ENCODE measurements at regions not wholly inside any gene's neighbourhood (a gene's known extent, or its start where the extent isn't known, plus 50 kb on each side); places are given as distances from the start of the nearest gene placed in this dataset.
"Not testable (repeated sequence)": the region's sequence is repeated elsewhere in the genome, so short reads cannot be mapped to it uniquely, and the experiment has no call there.

DNA sequence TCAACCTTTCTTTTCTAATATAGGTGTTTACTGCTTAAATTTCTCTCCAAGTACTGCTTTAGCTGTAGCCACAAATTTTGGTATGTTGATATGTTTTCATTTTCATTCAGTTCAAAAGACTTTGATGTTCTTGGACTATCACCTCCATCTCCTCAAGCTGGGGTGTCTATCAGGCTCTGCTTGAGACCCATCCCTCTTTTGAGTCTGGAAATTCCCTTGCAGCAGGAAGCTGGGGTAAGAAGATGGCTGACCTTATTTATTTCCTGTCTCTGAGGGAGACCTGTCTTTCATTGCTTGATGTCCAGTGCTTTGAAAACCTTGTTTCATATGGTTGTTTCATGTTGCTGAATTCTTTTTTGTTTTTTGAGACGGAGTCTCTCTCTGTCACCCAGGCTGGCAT is 60.5 kb upstream of the ADPGK start:
- intact Hi-C loops (cut with DNase I), result no loop called here
- DNase-seq, result no peak
- Histone ChIP-seq H3K27me3 (no peaks in the 10 kb centered on the region), H3K4me3 (no peak overlapping the region), H3K4me1 (no peaks in the 10 kb centered on the region), H3K9me3 (no peaks in the 10 kb centered on the region), H3K27ac (no peak overlapping the region), H3K36me3 (replicated peaks in 1 of 2; ENCODE audit: insufficient read depth in 1 of 2, low read depth in 2 of 2) (no peaks in the 10 kb centered on the region)
- no peak for TF ChIP-seq CTCF (IDR thresholded peaks at IDR 0.05)
- TF ChIP-seq POLR2A (IDR thresholded peaks at IDR 0.05), result no peak
- ATAC-seq, result no peak
- whole genome bisulfite sequencing, 2 donors, result 92 to 100% methylated on average over 1 of the region's 1 CpG

DNA sequence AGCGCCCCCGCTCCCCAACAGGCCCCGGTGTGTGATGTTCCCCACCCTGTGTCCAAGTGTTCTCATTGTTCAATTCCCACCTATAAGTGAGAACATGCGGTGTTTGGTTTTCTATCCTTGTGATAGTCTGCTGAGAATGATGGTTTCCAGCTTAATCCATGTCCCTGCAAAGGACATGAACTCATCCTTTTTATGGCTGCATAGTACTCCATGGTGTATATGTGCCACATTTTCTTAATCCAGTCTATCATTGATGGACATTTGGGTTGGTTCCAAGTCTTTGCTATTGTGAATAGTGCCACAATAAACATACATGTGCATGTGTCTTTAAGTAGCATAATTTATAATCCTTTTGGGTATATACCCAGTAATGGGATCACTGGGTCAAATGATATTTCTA is 59.8 kb upstream of the ADPGK start:
- DNase-seq; H3K9me3 ChIP-seq; H3K27ac ChIP-seq; intact Hi-C loops (cut with DNase I); H3K4me1 ChIP-seq; H3K4me3 ChIP-seq; H3K36me3 ChIP-seq (replicated peaks in 1 of 2; ENCODE audit: insufficient read depth in 1 of 2, low read depth in 2 of 2); ATAC-seq; H3K27me3 ChIP-seq: not testable (repeated sequence)
- WGBS, 2 donors, result 89 to 94% methylated on average over 4 of the region's 4 CpGs

DNA sequence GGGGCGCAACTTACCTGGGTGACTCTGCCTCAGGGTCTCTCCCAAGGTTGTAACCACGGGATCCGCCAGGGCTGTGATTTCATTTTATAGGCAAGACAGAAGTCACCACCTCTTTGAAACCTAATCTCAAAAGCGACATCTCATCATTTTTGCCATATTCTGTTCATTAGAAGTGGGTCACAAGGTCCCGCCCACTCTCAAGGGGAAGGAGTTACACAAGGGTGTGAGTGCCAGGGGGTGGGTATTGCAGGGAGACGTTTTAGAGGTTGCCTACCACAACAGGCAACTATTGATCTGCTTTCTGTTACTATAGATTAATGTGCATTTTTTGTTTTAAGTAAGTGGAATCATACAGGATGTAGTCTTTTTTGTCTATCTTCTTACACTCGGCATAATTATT is 56.6 kb upstream of the ADPGK start:
- no peaks in the 10 kb centered on the region for H3K4me1 ChIP-seq
- 68 to 71% methylated on average over 7 of the region's 7 CpGs for WGBS, 2 donors
- H3K27me3 ChIP-seq, result no peaks in the 10 kb centered on the region
- TF ChIP-seq CTCF (IDR thresholded peaks at IDR 0.05) (no peak), POLR2A (IDR thresholded peaks at IDR 0.05) (no peak)
- intact Hi-C loops (cut with DNase I), result no loop called here
- ATAC-seq (no peak), DNase-seq (no peak)
- H3K36me3 ChIP-seq (replicated peaks in 1 of 2; ENCODE audit: insufficient read depth in 1 of 2, low read depth in 2 of 2), result no peaks in the 10 kb centered on the region
- no peak overlapping the region for H3K4me3 ChIP-seq
- H3K9me3 ChIP-seq, result no peaks in the 10 kb centered on the region
- no peak overlapping the region for H3K27ac ChIP-seq

- Histone ChIP-seq H3K36me3 (replicated peaks in 1 of 2; ENCODE audit: insufficient read depth in 1 of 2, low read depth in 2 of 2) (no peaks in the 10 kb centered on the region), H3K9me3 (no peaks in the 10 kb centered on the region), H3K4me3 (no peak overlapping the region), H3K4me1 (no peaks in the 10 kb centered on the region), H3K27ac (no peak overlapping the region), H3K27me3 (no peaks in the 10 kb centered on the region)
- DNase-seq (no peak), ATAC-seq (no peak)
- TF ChIP-seq POLR2A (IDR thresholded peaks at IDR 0.05) (no peak), CTCF (IDR thresholded peaks at IDR 0.05) (no peak)
- intact Hi-C loops (cut with DNase I), result no loop called here
- 57 to 65% methylated on average over 5 of the region's 5 CpGs for WGBS, 2 donors
Measured at GRCh38 chr15:72838311-72838731, 54.8 kb upstream of the ADPGK start.

DNA sequence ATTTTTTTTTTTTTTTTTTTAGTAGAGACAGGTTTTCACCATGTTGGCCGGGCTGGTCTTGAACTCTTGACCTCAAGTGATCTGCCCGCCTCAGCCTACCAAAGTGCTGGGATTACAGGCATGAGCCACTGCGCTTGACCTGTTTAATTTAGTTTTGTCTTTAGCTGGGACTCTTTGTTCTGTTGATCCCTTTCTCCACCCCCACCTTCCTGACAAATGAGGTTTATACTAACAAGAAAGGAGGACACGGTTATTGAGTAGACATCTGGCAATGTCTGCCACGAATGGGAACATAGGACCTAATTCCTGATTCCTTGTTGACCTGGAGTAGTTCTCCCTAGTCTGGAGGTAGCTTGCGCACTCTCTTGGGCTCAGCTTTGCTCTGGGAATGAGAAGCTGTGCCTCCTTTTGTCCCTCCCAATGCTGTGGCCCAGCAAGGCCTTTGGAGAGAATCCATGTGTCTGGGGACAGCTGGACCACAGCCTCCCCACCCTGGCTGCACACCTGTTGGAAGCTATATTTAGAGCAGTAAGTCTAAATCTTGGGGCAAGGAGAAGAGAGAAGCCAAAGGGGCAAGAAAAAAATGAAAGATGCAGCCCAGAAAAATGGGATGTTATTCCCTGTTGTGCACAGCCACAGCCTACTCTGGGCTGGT is 53.2 kb upstream of the ADPGK start:
- no peaks in the 10 kb centered on the region for H3K36me3 ChIP-seq (replicated peaks in 1 of 2; ENCODE audit: insufficient read depth in 1 of 2, low read depth in 2 of 2)
- TF ChIP-seq CTCF (IDR thresholded peaks at IDR 0.05) (no peak), POLR2A (IDR thresholded peaks at IDR 0.05) (no peak)
- no peaks in the 10 kb centered on the region for H3K27me3 ChIP-seq
- 70 to 73% methylated on average over 6 of the region's 6 CpGs for WGBS, 2 donors
- H3K9me3 ChIP-seq, result no peaks in the 10 kb centered on the region
- no peak overlapping the region for H3K27ac ChIP-seq
- no peaks in the 10 kb centered on the region for H3K4me1 ChIP-seq
- H3K4me3 ChIP-seq, result no peak overlapping the region
- DNase-seq (no peak), ATAC-seq (no peak)
- intact Hi-C loops (cut with DNase I), result no loop called here

Measured in body of pancreas (tissue), 4 donors.